ENCODE measurements at regions not wholly inside any gene's neighbourhood (a gene's known extent, or its start where the extent isn't known, plus 50 kb on each side); places are given as distances from the start of the nearest gene placed in this dataset.

DNA sequence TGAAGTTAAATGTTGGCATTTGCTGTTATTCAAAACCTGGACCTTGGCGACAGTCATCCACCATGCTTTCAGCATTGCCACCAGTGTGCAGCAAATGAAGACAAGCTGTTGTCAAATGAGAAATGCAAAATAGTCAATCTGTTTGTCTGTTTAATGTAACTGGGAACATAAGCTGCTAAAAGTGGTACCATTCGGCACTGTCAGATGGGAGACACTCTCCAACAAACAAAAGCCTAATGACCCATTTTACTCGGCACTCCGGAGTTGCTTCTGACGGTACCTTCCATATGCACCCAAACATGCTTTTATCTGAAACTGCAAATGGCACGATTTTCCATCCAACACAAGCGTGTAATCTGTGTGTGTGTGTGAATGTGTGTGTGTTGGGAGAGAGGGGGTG, 297.8 kb downstream of the MAF start:
- no peak for DNase-seq (ENCODE audit: low spot score)
- TF ChIP-seq, protein P1, sequence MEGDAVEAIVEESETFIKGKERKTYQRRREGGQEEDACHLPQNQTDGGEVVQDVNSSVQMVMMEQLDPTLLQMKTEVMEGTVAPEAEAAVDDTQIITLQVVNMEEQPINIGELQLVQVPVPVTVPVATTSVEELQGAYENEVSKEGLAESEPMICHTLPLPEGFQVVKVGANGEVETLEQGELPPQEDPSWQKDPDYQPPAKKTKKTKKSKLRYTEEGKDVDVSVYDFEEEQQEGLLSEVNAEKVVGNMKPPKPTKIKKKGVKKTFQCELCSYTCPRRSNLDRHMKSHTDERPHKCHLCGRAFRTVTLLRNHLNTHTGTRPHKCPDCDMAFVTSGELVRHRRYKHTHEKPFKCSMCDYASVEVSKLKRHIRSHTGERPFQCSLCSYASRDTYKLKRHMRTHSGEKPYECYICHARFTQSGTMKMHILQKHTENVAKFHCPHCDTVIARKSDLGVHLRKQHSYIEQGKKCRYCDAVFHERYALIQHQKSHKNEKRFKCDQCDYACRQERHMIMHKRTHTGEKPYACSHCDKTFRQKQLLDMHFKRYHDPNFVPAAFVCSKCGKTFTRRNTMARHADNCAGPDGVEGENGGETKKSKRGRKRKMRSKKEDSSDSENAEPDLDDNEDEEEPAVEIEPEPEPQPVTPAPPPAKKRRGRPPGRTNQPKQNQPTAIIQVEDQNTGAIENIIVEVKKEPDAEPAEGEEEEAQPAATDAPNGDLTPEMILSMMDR (IDR thresholded peaks at IDR 0.05; ENCODE audit: extremely low read depth, insufficient read depth, missing control alignments), result no peak
- in situ Hi-C loops (cut with MboI; ENCODE audit: low pct_unique_long_range_greater_than_20kb, low sequenced_read_pairs, unreplicated experiment), result no loop called here

DNA sequence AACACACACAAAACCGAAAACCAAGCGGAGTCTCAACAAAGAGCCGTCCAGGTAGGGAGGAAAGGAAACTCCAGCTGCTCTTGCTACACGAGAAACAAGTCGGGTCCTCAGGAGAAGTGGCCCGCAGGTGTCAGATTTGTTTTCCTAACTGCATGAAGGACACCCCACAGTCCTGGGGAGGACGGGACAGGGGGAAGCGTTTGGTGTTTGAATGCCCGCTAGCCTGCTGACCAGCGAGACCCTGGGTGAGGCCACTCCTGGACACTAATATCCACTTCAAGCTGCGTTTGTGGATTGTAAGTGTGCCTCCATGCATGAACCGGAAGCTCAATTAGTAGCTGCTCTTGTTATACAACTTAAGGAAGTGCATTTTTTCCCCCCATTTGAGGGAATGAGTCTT, 299.5 kb downstream of the MAF start:
- in situ Hi-C loops (cut with MboI; ENCODE audit: low pct_unique_long_range_greater_than_20kb, low sequenced_read_pairs, unreplicated experiment), result no loop called here
- DNase-seq (ENCODE audit: low spot score), result no peak
- TF ChIP-seq, protein P1 (IDR thresholded peaks at IDR 0.05; ENCODE audit: extremely low read depth, insufficient read depth, missing control alignments), result no peak

GRCh38 chr16:79298894-79299799, 301.4 kb downstream of the MAF start:
- in situ Hi-C loops (cut with MboI; ENCODE audit: low pct_unique_long_range_greater_than_20kb, low sequenced_read_pairs, unreplicated experiment), result no loop called here
- DNase-seq (ENCODE audit: low spot score), result no peak

GRCh38 chr16:79298476-79298875, 302.1 kb downstream of the MAF start:
- TF ChIP-seq, protein P1 (IDR thresholded peaks at IDR 0.05; ENCODE audit: extremely low read depth, insufficient read depth, missing control alignments), result no peak
- no peak for DNase-seq (ENCODE audit: low spot score)
- in situ Hi-C loops (cut with MboI; ENCODE audit: low pct_unique_long_range_greater_than_20kb, low sequenced_read_pairs, unreplicated experiment), result no loop called here

More at GRCh38 chr16:79298894-79299799, 301.4 kb downstream of the MAF start:
- TF ChIP-seq, protein P1 (IDR thresholded peaks at IDR 0.05; ENCODE audit: extremely low read depth, insufficient read depth, missing control alignments), result no peak

DNA sequence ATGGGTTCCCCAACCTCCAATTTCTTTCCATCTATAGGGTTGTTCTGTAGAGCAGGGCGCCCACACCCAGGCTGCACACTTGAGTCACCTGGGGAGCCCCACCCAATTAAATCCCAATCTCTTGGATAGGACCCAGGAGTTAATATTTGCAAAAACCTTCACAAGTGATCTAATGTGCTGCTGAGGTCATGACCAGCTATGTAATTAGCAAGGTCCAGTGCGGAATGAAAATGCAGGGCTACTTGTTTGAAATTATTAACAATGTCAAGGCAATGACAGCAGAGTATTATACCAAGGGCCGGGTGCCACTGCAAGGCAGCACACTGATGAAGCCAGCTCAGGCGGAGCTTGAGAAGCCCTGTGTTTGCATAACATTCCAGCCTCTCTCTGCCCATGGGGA, 302.7 kb downstream of the MAF start:
- TF ChIP-seq, protein P1 (IDR thresholded peaks at IDR 0.05; ENCODE audit: extremely low read depth, insufficient read depth, missing control alignments), result no peak
- in situ Hi-C loops (cut with MboI; ENCODE audit: low pct_unique_long_range_greater_than_20kb, low sequenced_read_pairs, unreplicated experiment), result no loop called here
- DNase-seq (ENCODE audit: low spot score), result no peak

DNA sequence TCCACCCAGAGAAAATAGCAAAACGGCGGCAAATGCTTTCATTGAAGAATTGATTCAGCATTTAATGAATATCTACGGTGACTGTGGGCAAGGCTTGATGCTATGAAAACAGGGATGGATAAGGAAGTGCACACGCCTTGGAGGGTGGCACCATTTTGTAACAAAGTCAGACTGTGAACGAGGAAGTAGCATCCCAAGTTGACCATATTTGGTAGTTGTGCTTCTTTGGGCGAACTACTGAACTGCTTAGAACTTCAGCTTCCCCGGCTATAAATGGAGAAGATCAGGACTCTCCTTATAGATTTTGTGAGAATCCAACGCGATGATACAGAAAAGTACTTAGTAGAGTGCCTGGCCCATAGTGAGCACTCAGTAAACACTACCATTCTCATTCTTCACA, 303.2 kb downstream of the MAF start:
- TF ChIP-seq, protein P1 (IDR thresholded peaks at IDR 0.05; ENCODE audit: extremely low read depth, insufficient read depth, missing control alignments), result no peak
- in situ Hi-C loops (cut with MboI; ENCODE audit: low pct_unique_long_range_greater_than_20kb, low sequenced_read_pairs, unreplicated experiment), result no loop called here
- no peak for DNase-seq (ENCODE audit: low spot score)

Measured in GM13977 (cell line).